GM18507 (cell line): ENCODE measurements at regions not wholly inside any gene's neighbourhood (a gene's known extent, or its start where the extent isn't known, plus 50 kb on each side); places are given as distances from the start of the nearest gene placed in this dataset.
"Not testable (repeated sequence)": the region's sequence is repeated elsewhere in the genome, so short reads cannot be mapped to it uniquely, and the experiment has no call there.

Experiments used
- DNase-seq: peaks from one replicate; pipeline ENCODE4 v3.0.0; 2011; ENCODE audit warnings: low read depth; ENCODE audit not compliant: insufficient read length; ENCODE audit errors: extremely low spot score
- FAIRE-seq: peaks from 2 replicates; lab custom pipeline; 2011; peaks lifted over from hg19 to GRCh38; lab: Jason Lieb, UNC

DNA sequence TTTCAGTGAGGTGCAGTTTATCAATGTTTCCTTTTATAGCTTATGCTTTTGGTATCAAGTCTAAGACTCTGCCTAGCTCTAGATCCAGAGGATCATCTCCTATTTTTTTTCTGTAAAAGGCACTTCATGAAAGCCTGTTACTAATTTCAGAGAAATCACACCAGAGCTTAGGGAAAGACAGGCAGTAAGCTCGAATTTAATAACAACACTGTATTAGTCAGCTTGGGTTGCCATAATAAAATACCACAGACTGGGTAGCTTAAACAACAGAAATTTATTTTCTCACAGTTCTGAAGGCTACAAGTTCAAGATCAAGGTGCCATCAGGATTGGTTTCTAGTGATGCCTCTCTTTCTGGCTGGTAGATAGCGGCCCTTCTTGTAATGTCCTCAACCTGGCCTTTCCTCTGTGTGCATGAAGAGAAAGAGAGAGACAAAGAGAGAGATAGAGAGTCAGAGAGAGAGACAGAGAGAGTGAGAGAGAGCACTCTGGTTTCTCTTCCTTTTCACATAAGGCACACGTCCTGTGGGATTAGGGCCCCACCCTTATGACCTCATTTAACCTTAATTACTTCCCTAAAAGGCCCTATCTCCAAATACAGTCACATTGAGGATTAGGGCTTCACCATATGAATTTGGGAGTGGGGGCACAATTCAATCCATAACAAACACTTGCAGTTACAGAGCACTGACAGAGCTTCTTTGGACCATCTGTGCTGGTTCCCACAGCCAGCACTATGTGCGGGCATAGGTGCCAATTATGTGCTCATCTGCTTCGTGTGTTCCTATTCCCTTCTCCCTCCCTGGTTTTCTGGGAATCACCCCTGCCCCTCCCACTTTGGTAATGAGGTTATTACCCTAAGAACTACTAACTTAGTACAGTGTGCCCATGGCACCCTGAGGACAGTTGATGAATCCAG, 114.8 kb upstream of the MED14 start:
- FAIRE-seq (no peak), DNase-seq (no peak)

DNA sequence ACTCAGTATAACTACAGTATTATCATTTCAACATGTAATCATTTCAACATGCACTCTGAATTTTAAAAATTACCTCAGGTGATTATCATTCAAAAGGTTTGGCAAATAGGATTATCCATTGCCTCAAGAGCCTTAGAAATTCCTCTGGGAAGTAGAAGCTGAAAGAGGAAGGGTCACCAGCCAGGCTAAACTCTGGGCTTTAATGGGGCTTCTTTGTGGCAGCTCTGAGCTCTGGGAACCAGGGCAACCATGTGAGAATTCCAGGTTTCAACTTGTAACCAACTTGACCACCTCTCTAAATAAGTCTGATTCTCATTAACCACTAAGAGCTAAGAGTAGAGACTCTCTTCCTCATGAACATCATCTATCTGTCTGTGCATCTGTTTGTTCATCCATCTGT, 117.2 kb upstream of the MED14 start:
- no peak for DNase-seq
- FAIRE-seq, result no peak

DNA sequence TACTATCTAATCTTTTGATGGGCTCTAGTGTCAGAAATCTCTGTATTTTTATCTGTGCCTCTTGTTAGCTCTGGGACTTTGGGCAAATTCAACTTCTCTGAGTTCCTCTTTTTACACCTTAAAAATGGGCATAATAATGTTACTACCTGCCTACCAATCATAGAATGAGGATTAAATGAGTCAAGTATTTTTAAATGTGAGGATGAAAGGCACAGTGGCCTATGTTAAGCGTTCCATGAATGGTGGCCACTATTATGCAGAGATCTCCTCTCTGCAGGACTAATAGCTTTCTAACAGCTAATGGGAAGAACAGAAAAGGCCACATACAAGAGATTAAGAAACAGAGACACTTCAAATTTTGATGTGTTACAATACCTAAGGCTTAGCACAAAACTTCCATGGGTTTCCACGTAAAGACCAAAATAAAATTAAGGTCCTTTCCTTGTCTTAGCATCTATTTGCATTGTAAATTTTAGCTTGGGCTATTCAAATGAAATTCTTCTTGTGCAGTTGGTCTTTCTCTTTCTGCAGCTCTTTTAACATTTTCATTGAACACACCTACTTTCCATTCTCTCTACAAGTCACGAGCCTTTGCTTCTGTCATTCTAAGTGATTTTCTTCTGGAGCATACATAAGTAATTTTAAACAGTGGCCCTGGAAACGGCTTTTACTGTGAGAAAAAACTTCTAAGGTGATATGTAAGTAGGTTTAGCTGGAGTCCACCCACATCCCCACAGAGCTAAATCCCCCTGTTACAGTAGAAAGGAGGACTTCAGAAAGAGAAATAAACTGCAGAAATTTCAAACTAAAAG, 117.9 kb upstream of the MED14 start:
- DNase-seq, result no peak
- peak; percentile 46 for FAIRE-seq

DNA sequence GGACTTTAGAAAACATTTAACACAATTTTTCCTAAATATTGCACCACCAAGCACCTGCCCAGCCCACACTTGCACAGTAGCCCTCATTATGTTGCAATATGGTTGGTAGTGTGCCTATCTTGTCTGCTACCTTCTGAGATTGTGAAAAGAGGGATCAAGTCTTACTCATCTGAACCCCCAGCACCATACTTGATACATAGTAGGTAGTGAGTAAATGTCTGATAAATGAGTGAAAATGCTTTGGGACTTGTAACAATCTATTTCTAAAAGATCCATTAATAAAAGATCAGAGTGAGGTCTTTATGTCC, 118.4 kb upstream of the MED14 start:
- no peak for DNase-seq
- no peak for FAIRE-seq

DNA sequence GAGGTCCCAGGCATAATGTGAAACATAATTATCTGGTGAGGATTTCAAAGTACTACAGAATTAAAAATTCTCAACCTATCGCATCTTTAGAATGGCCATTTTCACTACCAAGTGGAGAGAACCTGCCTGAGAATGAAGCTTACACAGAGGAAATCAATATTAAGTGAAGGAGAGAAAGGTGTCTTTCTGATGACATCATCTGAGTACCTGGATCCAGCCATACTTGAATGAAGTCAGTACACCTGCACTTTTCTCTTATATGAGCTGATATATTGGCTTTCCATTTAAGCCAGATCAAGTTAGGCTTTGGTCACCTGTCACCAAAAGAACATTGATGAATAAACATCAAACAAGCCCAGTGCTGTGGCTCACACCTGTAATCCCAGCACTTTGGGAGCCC, 118.9 kb upstream of the MED14 start:
- peak; percentile 15 for FAIRE-seq
- no peak for DNase-seq

DNA sequence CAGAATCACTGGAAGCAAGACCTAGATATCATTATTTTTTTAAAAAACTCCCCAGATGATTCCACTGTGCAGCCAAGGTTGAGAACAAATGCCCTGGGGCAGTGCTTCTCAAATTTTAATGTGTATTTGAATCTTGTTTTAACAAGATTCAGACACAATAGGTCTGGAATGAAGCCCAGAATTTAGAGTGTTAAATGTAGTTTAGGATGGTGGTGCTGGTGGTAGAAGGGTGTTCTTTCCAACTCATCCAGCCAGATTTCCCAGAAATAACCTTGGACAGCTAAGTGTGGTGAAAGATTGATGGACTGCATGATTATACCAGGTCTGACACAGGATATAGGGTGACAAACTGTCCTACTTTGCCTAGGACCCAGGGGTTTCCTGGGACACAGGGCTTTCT, 120.1 kb upstream of the MED14 start:
- DNase-seq (no peak), FAIRE-seq (no peak)

DNA sequence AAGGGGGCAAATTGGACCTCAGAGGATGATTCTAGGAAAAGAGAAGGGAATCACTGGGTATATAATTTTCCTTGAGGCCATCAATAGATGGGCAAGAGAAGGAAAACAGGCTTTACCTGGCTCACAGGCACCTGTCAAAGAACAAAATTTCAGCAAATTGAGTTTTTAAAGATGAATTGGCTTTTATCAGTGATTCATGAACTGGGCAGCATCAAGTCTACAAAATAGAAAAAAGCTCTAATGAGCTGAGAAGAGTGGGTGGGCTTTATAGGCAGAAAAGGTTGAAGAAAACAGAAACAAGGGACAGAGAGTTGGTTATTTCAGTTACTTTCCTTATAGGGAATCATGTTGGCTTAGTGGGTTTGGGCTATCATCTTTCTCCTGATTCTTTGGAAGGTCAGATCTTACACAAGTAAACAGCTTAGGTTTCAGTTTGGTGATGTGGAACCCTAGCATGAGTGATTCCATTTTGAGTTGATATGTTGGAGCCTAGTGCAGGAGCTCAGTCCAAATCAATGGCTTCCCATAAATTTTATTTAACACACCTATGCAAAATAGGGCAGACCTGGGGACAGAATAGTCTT, 120.7 kb upstream of the MED14 start:
- peak; percentile 45 for FAIRE-seq
- no peak for DNase-seq

DNA sequence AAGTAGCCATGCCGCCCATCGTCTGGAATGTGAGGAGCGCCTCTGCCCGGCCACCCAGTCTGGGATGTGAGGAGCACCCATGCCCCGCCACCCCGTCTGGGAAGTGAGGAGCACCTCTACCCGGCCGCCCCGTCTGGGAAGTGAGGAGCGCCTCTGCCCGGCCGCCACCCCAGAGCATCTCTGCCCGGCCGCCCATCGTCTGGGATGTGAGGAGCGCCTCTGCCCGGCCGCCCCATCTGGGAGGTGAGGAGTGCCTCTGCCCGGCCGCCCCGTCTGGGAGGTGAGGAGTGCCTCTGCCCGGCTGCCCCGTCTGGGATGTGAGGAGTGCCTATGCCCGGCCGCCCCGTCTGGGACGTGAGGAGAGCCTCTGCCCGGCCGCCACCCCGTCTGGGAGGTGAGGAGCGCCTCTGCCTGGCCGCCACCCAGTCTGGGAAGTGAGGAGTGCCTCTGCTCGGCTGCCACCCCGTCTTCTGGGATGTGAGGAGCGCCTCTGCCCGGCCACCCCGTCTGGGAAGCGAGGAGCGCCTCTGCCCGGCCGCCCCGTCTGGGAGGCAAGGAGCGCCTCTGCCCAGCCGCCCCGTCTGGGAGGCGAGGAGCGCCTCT, 126.7 kb upstream of the MED14 start:
- DNase-seq, FAIRE-seq: not testable (repeated sequence)

DNA sequence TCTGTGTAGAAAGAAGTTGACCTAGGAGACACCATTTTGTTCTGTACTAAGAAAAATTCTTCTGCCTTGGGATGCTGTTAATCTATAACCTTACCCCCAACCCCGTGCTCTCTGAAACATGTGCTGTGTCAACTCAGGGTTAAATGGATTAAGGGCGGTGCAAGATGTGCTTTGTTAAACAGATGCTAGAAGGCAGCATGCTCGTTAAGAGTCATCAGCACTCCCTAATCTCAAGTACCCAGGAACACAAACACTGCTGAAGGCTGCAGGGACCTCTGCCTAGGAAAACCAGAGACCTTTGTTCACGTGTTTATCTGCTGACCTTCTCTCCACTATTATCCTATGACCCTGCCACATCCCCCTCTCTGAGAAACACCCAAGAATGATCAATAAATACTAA, 127.9 kb upstream of the MED14 start:
- FAIRE-seq, DNase-seq: not testable (repeated sequence)

DNA sequence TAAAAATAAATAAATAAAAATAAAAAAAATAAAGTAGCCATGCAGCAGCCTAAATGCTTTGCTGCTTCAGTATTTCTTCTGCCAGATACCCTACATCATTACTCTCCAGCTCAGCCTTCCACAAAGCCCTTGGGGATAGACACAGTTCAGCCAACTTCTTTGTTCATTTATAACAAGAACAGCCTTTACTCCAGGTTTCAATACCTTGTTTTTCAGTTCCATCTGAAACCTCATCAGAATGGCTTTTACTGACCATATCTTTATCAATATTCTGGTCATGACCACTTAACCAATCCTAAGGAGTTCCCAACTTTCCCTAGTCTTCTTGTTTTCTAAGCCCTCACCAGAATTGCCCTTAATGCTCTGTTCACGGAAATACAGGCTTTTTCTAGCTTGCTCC, 128.3 kb upstream of the MED14 start:
- FAIRE-seq, result no peak
- no peak for DNase-seq

DNA sequence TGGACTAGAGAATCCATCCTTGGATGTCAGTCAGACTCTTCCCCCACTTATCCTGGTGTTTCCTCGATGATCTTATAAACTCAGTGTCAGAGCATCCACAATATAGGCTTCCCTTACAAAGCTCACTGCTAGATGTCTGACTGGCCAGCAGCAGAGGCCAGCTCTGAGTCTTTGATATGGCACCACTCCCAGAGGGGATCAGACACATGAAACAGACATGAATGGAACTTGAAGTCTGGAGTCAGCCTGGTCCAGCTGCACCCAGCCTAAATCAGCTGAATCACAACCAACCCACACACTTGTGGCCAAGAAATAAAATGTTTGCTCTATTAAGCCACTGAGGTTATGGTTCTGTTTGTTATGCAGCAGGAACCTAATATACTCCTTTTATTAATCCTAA, 129.6 kb upstream of the MED14 start:
- no peak for DNase-seq
- no peak for FAIRE-seq

DNA sequence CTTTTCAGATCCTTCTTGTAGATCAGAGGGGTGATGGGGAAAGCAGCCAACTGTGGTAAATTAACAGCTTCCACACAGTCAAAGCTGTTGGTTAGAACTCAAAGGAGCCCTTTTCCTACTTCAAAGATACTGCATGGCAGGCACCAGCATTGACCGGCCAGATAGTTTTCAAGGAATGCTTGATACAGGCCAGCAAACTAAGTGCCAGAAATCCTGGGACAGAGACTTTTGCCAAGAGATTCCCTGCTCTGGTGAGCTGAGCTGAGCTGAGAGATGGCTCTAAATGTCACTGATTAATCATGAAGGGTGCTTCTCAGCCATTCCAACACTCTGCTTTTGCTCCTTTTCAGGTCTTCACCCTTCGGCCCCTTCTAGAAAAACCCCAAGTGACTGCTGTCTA, 131.6 kb upstream of the MED14 start:
- no peak for DNase-seq
- no peak for FAIRE-seq

DNA sequence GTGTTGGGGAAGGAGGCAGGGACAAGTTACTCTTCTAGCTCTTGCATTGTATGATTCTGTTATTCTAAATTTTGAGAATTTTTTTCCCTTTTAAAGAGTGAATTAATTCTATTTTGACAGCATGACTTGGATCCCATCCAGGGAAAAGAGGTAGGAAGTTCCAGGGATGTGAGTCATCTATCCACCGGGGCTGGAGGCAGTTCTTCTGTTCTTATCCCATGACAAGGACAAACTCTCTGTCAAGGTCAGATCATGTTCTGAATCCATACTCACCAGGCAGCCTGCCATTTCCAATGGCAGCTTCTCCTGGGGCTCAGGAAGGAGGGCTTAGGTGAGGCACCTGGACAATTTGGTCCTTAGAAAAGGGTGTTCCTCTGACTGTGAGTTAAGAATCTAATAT, 132.0 kb upstream of the MED14 start:
- DNase-seq (no peak), FAIRE-seq (no peak)

DNA sequence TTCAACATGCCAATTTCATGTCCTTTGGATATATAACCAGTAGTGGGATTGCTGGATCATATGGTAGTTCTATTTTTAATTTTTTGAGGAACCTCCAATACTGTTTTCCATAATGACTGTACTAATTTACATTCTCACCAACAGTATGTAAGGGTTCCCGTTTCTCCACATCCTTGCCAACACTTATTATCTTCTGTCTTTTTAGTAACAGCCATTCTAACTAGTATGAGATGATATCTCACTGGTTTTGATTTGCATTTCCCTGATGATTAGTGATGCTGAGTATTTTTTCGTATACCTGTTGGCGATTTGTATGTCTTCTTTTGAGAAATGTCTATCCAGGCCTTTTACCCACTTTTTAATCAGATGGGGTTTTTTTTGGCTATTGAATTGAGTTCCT, 133.5 kb upstream of the MED14 start:
- DNase-seq (no peak), FAIRE-seq (no peak)

DNA sequence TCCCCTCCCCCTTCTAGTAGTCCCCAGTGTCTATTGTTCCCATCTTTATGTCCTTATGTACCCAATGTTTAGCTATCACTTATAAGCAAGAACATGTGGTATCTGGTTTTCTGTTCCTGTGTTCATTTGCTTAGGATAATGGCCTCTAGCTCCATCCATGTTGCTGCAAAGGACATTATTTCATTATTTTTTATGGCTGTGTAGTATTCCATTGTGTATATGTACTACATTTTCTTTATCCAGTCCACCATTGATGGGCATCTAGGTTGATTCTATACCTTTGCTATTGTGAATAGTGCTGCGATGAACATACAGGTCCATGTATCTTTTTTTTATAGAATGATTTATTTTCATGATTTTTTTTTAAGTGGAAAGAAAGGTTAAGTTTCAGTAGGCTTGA, 135.6 kb upstream of the MED14 start:
- not testable (repeated sequence) for FAIRE-seq, DNase-seq

DNA sequence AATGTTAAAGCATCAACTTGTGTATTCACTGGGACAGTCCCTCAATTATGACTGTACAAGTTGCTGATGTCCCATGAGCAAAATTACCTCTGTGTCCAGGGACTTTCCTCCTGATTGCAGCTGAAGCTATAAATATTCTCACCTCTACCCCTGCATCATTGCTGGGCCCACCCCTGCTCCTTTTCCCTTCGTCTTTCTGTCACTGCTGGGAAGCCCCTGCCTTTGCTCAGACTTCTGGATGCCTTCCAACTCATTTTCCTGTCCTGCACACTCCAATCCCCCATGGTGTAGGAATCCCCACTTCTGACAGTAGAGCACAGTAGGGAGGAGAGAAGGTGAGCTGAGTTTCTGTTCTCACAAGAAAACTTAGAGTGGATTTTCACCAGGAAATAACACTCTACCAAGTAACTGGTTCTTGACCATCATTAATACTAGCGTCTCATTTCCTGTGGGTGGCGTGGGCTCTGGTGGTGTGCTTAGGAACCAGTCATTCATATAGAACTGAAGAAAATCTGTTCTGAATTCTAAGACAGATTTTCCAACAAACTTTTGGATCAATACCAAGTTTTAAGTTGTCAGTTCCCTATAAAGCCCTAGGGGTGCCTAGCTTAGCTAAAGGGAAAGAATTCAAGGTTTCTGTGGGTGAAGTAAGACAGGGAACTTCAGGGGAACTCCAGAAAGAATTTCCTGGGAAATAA, 136.2 kb upstream of the MED14 start:
- FAIRE-seq (peak; percentile 94), DNase-seq (no peak)

DNA sequence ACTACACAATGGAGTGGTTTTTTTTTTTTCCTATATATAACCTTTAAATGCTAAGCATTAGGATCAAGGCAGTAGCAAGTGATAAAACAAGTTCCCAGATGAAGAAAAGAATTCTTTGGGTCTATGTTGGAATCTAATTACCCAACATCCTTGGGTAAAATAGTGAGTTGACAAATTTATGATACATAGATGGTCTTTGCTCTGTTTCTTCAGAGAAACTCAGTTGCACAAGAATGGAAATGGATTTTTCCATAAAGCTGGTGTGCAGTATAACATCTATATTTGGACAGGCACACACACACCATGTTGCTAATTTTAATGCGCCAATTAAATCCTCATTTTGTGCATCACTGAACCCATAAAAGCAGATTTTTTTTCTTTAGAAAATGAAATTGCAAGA, 137.0 kb upstream of the MED14 start:
- no peak for FAIRE-seq

DNA sequence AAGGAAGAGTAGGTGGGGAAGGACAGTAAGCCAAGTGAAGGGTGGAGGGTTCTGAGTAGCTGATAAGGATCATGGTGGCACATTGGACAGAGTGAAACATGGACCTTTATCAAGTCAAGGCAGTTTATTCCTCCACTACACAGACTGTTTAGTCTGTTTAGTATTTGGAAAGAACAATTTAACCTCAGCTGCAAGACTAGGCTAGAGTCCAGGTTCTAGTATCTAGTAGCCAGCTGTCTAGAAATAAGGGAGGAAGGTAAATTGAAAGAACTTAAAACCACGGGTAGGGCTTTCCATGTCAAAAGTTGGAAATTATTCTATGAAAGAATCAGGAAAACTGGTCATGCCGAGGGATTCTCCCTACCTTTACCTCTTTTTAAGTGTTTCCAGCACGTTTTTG, 140.1 kb upstream of the MED14 start:
- no peak for DNase-seq
- FAIRE-seq, result peak; percentile 5

More for the DNA sequence above, 137.0 kb upstream of the MED14 start:
- DNase-seq, result no peak

DNA sequence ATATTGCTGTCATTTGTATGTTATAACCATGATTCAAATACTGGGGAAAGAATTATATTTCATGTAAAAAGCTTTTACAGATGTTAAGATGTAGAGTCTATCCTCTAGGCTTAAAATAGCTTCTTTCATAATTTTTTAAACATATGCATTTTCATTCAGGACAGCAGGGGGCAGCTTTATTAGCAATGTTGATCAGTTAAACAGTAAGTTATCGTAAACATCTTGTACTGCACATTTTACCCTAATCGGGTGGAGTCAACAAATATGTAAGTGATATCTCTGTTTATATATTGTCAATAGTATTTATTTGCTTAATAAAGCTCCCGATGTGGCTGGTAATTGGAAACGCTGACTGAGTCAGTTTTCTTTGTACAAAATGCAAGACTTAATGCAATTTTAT, 142.5 kb upstream of the MED14 start:
- DNase-seq (no peak), FAIRE-seq (peak; percentile 45)

DNA sequence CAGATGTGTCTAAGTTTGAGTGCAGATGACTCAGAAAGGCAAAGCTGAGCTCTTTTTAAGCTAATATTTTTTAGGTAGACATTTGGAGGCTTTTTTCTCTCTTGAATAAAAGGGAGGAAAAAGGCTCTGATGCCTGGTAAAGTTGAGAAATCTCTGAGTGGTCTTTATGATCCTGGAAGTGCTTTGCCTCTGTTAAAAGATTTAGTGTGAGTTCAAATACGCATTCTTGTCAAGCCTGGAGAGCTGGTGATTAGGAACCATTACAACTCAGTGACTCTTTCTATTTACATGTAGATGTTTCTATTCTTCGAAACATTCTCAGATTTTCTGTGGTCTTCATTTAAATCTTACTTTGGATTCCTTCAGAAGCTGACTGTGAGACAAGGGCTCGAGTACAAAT, 143.4 kb upstream of the MED14 start:
- FAIRE-seq (no peak), DNase-seq (no peak)
